ENCODE measurements at regions not wholly inside any gene's neighbourhood (a gene's known extent, or its start where the extent isn't known, plus 50 kb on each side); places are given as distances from the start of the nearest gene placed in this dataset.
"Not testable (repeated sequence)": the region's sequence is repeated elsewhere in the genome, so short reads cannot be mapped to it uniquely, and the experiment has no call there.

- DNase-seq: no peak
These were observed 197.3 kb downstream of the MATN1 start for GRCh38 chr1:30525971-30526651.

GRCh38 chr1:30525631-30525970, 197.8 kb downstream of the MATN1 start:
- DNase-seq: no peak

- DNase-seq: no peak
These were observed 198.4 kb downstream of the MATN1 start for GRCh38 chr1:30524840-30525617.

GRCh38 chr1:30524025-30524555, 199.3 kb downstream of the MATN1 start:
- not testable (repeated sequence) for DNase-seq

- DNase-seq: no peak
These were observed 200.0 kb downstream of the MATN1 start for GRCh38 chr1:30523055-30524020.

GRCh38 chr1:30522031-30523004, 201.1 kb downstream of the MATN1 start:
- DNase-seq: no peak

GRCh38 chr1:30521261-30521865, 202.0 kb downstream of the MATN1 start:
- no peak for DNase-seq

- no peak for DNase-seq
These were observed 202.9 kb downstream of the MATN1 start for GRCh38 chr1:30520476-30520875.

GRCh38 chr1:30519201-30519763, 204.1 kb downstream of the MATN1 start:
- no peak for DNase-seq

GRCh38 chr1:30518696-30519095, 204.7 kb downstream of the MATN1 start:
- no peak for DNase-seq

- DNase-seq: no peak
These were observed 205.2 kb downstream of the MATN1 start for GRCh38 chr1:30518186-30518585.

- not testable (repeated sequence) for DNase-seq
These were observed 205.7 kb downstream of the MATN1 start for GRCh38 chr1:30517666-30518065.

- DNase-seq: not testable (repeated sequence)
These were observed 206.1 kb downstream of the MATN1 start for GRCh38 chr1:30517241-30517640.

GRCh38 chr1:30516485-30516858, 206.9 kb downstream of the MATN1 start:
- DNase-seq: no peak

- no peak for DNase-seq
These were observed 207.5 kb downstream of the MATN1 start for GRCh38 chr1:30515755-30516484.

GRCh38 chr1:30514945-30515344, 208.4 kb downstream of the MATN1 start:
- DNase-seq: no peak

- DNase-seq: no peak
These were observed 209.2 kb downstream of the MATN1 start for GRCh38 chr1:30514137-30514654.

- no peak for DNase-seq
These were observed 209.8 kb downstream of the MATN1 start for GRCh38 chr1:30513396-30514136.

GRCh38 chr1:30512914-30513265, 210.5 kb downstream of the MATN1 start:
- DNase-seq: no peak
